Panc1 (cell line): ENCODE measurements at regions not wholly inside any gene's neighbourhood (a gene's known extent, or its start where the extent isn't known, plus 50 kb on each side); places are given as distances from the start of the nearest gene placed in this dataset.

Experiments used
- POLR2AphosphoS5 ChIP-seq: IDR thresholded peaks from 2 replicates; pipeline ENCODE4 v1.6.1; 2012; ENCODE audit warnings: mild to moderate bottlenecking, low read depth, low read length, moderate library complexity
- SIN3A ChIP-seq: IDR thresholded peaks from 2 replicates; pipeline ENCODE4 v1.6.1; 2012; ENCODE audit warnings: low read depth, mild to moderate bottlenecking, low read length, moderate library complexity, borderline replicate concordance; ENCODE audit not compliant: insufficient read depth
- TCF7L2 ChIP-seq: IDR thresholded peaks from 2 replicates; pipeline ENCODE4 v1.6.1; 2011; ENCODE audit warnings: mild to moderate bottlenecking, low read depth, low read length, inconsistent platforms
- TF ChIP-seq, protein P1 (sequence below): fragments of 450-650 bp; IDR thresholded peaks from 2 replicates; pipeline ENCODE4 v1.5.1; 2017; ENCODE audit warnings: mild to moderate bottlenecking

DNA sequence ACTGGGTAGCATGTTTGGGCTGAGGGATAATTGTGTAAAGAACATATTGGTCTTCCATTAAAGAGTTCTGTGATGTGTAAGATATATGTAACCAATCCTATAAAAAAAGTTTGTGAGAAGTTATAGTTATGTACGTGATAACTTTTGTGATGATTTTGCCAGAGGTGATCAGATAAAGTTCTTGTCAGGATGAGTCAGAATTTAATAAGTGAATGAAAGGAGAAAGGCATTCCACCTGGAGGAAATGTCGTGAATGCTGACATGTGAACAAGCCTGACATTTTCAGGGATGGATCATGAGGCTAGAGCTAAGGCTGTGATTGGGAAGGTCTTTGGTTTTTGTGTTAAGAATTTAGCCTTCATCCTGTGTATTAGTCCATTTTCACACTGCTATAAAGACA, 241.5 kb downstream of the SNAPC1 start:
- TF ChIP-seq, protein P1, sequence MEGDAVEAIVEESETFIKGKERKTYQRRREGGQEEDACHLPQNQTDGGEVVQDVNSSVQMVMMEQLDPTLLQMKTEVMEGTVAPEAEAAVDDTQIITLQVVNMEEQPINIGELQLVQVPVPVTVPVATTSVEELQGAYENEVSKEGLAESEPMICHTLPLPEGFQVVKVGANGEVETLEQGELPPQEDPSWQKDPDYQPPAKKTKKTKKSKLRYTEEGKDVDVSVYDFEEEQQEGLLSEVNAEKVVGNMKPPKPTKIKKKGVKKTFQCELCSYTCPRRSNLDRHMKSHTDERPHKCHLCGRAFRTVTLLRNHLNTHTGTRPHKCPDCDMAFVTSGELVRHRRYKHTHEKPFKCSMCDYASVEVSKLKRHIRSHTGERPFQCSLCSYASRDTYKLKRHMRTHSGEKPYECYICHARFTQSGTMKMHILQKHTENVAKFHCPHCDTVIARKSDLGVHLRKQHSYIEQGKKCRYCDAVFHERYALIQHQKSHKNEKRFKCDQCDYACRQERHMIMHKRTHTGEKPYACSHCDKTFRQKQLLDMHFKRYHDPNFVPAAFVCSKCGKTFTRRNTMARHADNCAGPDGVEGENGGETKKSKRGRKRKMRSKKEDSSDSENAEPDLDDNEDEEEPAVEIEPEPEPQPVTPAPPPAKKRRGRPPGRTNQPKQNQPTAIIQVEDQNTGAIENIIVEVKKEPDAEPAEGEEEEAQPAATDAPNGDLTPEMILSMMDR = no peak
- TF ChIP-seq SIN3A (no peak), POLR2AphosphoS5 (no peak), TCF7L2 (no peak)
